ENCODE measurements at regions not wholly inside any gene's neighbourhood (a gene's known extent, or its start where the extent isn't known, plus 50 kb on each side); places are given as distances from the start of the nearest gene placed in this dataset.
A peak's percentile ranks its signal among the peaks of the same experiment; 100 is the strongest.

- DNase-seq (no peak), ATAC-seq (ENCODE audit: insufficient read depth, low FRiP score) (no peak)
- no peak for TF ChIP-seq CTCF (IDR thresholded peaks at IDR 0.05; ENCODE audit: control extremely low read depth, extremely low read depth)
- Histone ChIP-seq H3K27ac (ENCODE audit: low read depth in 1 of 2, low read length in 1 of 2) (no peak overlapping the region), H3K4me1 (ENCODE audit: control insufficient read depth in 5 of 5, insufficient read depth in 5 of 5, low read length in 5 of 5) (no peaks in the 10 kb centered on the region), H3K9me3 (ENCODE audit: control insufficient read depth in 4 of 4, insufficient read depth in 3 of 4, low read length in 3 of 4) (peaks cover 0 to 2% (median 0%) of the 10 kb centered on the region in 4 donors), H3K36me3 (ENCODE audit: control insufficient read depth in 4 of 4, insufficient read depth in 4 of 4, low read length in 4 of 4) (no peaks in the 10 kb centered on the region), H3K4me3 (no peak overlapping the region), H3K27me3 (ENCODE audit: control insufficient read depth in 3 of 3, insufficient read depth in 3 of 3, low read length in 2 of 3) (no peaks in the 10 kb centered on the region), H3K9ac (ENCODE audit: insufficient read depth in 1 of 2, low read length in 2 of 2) (no peak overlapping the region)
- 85 to 88% methylated on average over 1 of the region's 1 CpG for WGBS, 2 donors
Measured at GRCh38 chr14:87008965-87009364, 984.0 kb downstream of the GALC start.

- Histone ChIP-seq H3K4me3 (no peak overlapping the region), H3K9ac (ENCODE audit: insufficient read depth in 1 of 2, low read length in 2 of 2) (no peak overlapping the region), H3K27me3 (ENCODE audit: control insufficient read depth in 3 of 3, insufficient read depth in 3 of 3, low read length in 2 of 3) (no peaks in the 10 kb centered on the region), H3K27ac (ENCODE audit: low read depth in 1 of 2, low read length in 1 of 2) (no peak overlapping the region), H3K9me3 (ENCODE audit: control insufficient read depth in 4 of 4, insufficient read depth in 3 of 4, low read length in 3 of 4) (no peaks in the 10 kb centered on the region), H3K36me3 (ENCODE audit: control insufficient read depth in 4 of 4, insufficient read depth in 4 of 4, low read length in 4 of 4) (no peaks in the 10 kb centered on the region), H3K4me1 (ENCODE audit: control insufficient read depth in 5 of 5, insufficient read depth in 5 of 5, low read length in 5 of 5) (peaks cover 0 to 3% (median 0%) of the 10 kb centered on the region in 5 donors)
- no peak for TF ChIP-seq CTCF (IDR thresholded peaks at IDR 0.05; ENCODE audit: control extremely low read depth, extremely low read depth)
- 60 to 79% methylated on average over 4 of the region's 4 CpGs for WGBS, 2 donors
- ATAC-seq (ENCODE audit: insufficient read depth, low FRiP score), result no peak
- peak in 1 of 3 donors; percentile 11 for DNase-seq
Measured at GRCh38 chr14:87005280-87005679, 987.7 kb downstream of the GALC start.

GRCh38 chr14:87002776-87003175 is 990.2 kb downstream of the GALC start:
- Histone ChIP-seq H3K9me3 (ENCODE audit: control insufficient read depth in 4 of 4, insufficient read depth in 3 of 4, low read length in 3 of 4) (no peaks in the 10 kb centered on the region), H3K4me3 (no peak overlapping the region), H3K27ac (ENCODE audit: low read depth in 1 of 2, low read length in 1 of 2) (no peak overlapping the region), H3K36me3 (ENCODE audit: control insufficient read depth in 4 of 4, insufficient read depth in 4 of 4, low read length in 4 of 4) (no peaks in the 10 kb centered on the region), H3K27me3 (ENCODE audit: control insufficient read depth in 3 of 3, insufficient read depth in 3 of 3, low read length in 2 of 3) (no peaks in the 10 kb centered on the region), H3K4me1 (ENCODE audit: control insufficient read depth in 5 of 5, insufficient read depth in 5 of 5, low read length in 5 of 5) (peaks cover 0 to 3% (median 0%) of the 10 kb centered on the region in 5 donors), H3K9ac (ENCODE audit: insufficient read depth in 1 of 2, low read length in 2 of 2) (no peak overlapping the region)
- WGBS, 2 donors, result 55 to 61% methylated on average over 2 of the region's 2 CpGs
- DNase-seq, result peak in 2 of 3 donors; percentile 26 to 33
- no peak for TF ChIP-seq CTCF (IDR thresholded peaks at IDR 0.05; ENCODE audit: control extremely low read depth, extremely low read depth)
- no peak for ATAC-seq (ENCODE audit: insufficient read depth, low FRiP score)

- no peak for DNase-seq
- H3K9me3 ChIP-seq (ENCODE audit: control insufficient read depth in 4 of 4, insufficient read depth in 3 of 4, low read length in 3 of 4), result no peaks in the 10 kb centered on the region
- no peak overlapping the region for H3K9ac ChIP-seq (ENCODE audit: insufficient read depth in 1 of 2, low read length in 2 of 2)
- TF ChIP-seq CTCF (IDR thresholded peaks at IDR 0.05; ENCODE audit: control extremely low read depth, extremely low read depth), result no peak
- no peak overlapping the region for H3K4me3 ChIP-seq
- ATAC-seq (ENCODE audit: insufficient read depth, low FRiP score), result no peak
- no peaks in the 10 kb centered on the region for H3K36me3 ChIP-seq (ENCODE audit: control insufficient read depth in 4 of 4, insufficient read depth in 4 of 4, low read length in 4 of 4)
- H3K4me1 ChIP-seq (ENCODE audit: control insufficient read depth in 5 of 5, insufficient read depth in 5 of 5, low read length in 5 of 5), result peaks cover 0 to 3% (median 0%) of the 10 kb centered on the region in 5 donors
- H3K27me3 ChIP-seq (ENCODE audit: control insufficient read depth in 3 of 3, insufficient read depth in 3 of 3, low read length in 2 of 3), result no peaks in the 10 kb centered on the region
- no peak overlapping the region for H3K27ac ChIP-seq (ENCODE audit: low read depth in 1 of 2, low read length in 1 of 2)
- WGBS, 2 donors, result 75 to 85% methylated on average over 2 of the region's 2 CpGs
Measured at GRCh38 chr14:87001333-87001732, 991.6 kb downstream of the GALC start.
